GM10248 (cell line): ENCODE measurements at regions not wholly inside any gene's neighbourhood (a gene's known extent, or its start where the extent isn't known, plus 50 kb on each side); places are given as distances from the start of the nearest gene placed in this dataset.

ENCODE experiments used
- CTCF ChIA-PET: fragments of 300-600 bp; sonication (Branson Sonifier 250); formaldehyde crosslinking; extraction: SDS; loops from one replicate; lab custom pipeline; 2021; ENCODE audit warnings: antibody characterized with exemption; lab: Yijun Ruan, JAX
- POLR2A ChIA-PET: fragments of 350-650 bp; sonication (Branson Sonifier 250); formaldehyde crosslinking; extraction: SDS; loops from one replicate; lab custom pipeline; 2020; ENCODE audit warnings: antibody characterized with exemption; lab: Yijun Ruan, JAX
- DNase-seq: peaks from one replicate; pipeline ENCODE4 v3.0.0; 2012; ENCODE audit errors: extremely low spot score
- TF ChIP-seq, protein P1 (sequence below): IDR thresholded peaks from 2 replicates; pipeline ENCODE4 v1.5.1; 2012; ENCODE audit warnings: mild to moderate bottlenecking, low read depth; ENCODE audit errors: extremely low read depth, missing control alignments, control extremely low read depth

GRCh38 chr4:44927399-44928380, 201.3 kb upstream of the GNPDA2 start:
- TF ChIP-seq, protein P1, sequence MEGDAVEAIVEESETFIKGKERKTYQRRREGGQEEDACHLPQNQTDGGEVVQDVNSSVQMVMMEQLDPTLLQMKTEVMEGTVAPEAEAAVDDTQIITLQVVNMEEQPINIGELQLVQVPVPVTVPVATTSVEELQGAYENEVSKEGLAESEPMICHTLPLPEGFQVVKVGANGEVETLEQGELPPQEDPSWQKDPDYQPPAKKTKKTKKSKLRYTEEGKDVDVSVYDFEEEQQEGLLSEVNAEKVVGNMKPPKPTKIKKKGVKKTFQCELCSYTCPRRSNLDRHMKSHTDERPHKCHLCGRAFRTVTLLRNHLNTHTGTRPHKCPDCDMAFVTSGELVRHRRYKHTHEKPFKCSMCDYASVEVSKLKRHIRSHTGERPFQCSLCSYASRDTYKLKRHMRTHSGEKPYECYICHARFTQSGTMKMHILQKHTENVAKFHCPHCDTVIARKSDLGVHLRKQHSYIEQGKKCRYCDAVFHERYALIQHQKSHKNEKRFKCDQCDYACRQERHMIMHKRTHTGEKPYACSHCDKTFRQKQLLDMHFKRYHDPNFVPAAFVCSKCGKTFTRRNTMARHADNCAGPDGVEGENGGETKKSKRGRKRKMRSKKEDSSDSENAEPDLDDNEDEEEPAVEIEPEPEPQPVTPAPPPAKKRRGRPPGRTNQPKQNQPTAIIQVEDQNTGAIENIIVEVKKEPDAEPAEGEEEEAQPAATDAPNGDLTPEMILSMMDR, result peak; percentile 27
- DNase-seq, result peak; percentile 4
- POLR2A ChIA-PET, result no interaction called here
- CTCF ChIA-PET, result interaction anchor here (0.8 to 2.4 kb wide), 18 partner anchors 9 to 1720 kb away, joined by 3 to 15 read pairs (median 4); no protein-coding TSS in a partner anchor

DNA sequence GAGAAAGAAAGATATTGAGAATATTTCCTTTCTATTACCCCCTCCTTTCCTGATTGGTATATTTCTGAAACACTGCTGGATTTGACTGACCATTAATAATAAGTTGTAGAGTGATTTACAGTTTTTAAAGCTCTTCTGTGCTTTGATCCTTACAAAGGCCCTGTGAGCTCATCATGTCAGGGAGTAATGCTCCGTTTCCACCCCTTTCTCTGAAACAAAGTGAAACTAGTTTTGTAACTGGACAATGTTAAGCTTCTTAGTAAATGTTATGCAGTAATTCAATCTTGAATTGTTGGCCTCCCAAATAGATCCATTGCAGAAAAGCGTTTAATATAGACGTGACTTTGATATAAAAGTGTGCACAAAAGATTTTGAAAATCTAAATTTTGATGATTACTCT, 190.1 kb upstream of the GNPDA2 start:
- CTCF ChIA-PET, result no interaction called here
- DNase-seq, result no peak
- TF ChIP-seq, protein P1, result no peak
- POLR2A ChIA-PET, result no interaction called here

GRCh38 chr4:44914748-44915147, 188.4 kb upstream of the GNPDA2 start:
- TF ChIP-seq, protein P1, result no peak
- CTCF ChIA-PET, result interaction anchor here (1.1 kb wide), 1 partner anchor 14 kb away, joined by 4 read pairs; no protein-coding TSS in a partner anchor
- POLR2A ChIA-PET, result no interaction called here
- no peak for DNase-seq

- ChIA-PET POLR2A (no interaction called here), CTCF (interaction anchor here (1.1 kb wide), 1 partner anchor 14 kb away, joined by 4 read pairs; no protein-coding TSS in a partner anchor)
- TF ChIP-seq, protein P1, result no peak
- DNase-seq, result no peak
These were observed 187.9 kb upstream of the GNPDA2 start for GRCh38 chr4:44914223-44914622.

DNA sequence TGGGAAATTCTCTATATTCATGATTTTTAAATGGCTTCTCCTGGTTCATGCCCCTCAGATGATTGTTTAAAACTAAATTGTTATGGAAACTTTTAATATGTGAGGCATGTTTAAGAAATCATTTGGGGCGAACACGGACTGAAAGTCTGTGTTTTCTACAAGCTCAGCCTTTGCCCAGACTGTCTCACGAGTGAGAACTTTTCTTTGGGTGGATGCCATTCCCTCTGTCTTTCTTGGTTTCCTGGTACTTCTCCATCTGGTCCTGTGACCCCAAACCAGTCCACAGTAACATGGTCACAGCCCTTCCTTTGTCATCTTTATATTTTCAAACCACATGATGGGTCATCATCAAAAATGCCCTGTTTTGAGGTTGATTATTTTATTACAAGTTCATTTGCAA, 186.6 kb upstream of the GNPDA2 start:
- TF ChIP-seq, protein P1, result no peak
- POLR2A ChIA-PET, result no interaction called here
- CTCF ChIA-PET, result interaction anchor here (0.6 kb wide), 1 partner anchor 39 kb away, joined by 3 read pairs; no protein-coding TSS in a partner anchor
- no peak for DNase-seq

DNA sequence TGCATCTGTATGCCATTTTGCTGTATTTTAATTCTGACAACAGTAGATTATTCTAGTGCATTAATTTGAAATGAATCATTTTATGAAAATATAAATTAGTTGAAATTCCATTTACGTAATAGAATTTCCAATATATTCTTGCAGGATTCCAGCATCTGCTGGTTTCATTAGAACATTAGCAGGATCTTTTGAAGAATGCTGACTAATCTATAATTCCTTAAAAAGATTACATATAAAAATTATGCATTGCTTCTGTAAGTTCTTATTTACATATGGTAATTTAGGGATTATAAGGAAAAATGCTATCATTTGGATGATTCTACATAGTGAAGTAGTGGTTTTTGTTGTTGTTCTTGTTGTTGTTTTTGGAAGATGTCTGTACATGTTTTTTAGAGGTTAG, 182.2 kb upstream of the GNPDA2 start:
- ChIA-PET CTCF (no interaction called here), POLR2A (no interaction called here)
- no peak for DNase-seq
- TF ChIP-seq, protein P1, result no peak
